HL-60 (cell line): ENCODE measurements at regions not wholly inside any gene's neighbourhood (a gene's known extent, or its start where the extent isn't known, plus 50 kb on each side); places are given as distances from the start of the nearest gene placed in this dataset.

Experiments
- CTCF ChIP-seq: IDR thresholded peaks from one replicate; pipeline ENCODE4 v1.5.1; 2011; ENCODE audit warnings: low read length, control low read depth, inconsistent platforms; ENCODE audit not compliant: insufficient read depth
- GABPA ChIP-seq: IDR thresholded peaks from 2 replicates; pipeline ENCODE4 v1.6.1; 2012; ENCODE audit warnings: low read depth
- POLR2AphosphoS5 ChIP-seq: IDR thresholded peaks from 2 replicates; pipeline ENCODE4 v1.6.1; 2012; ENCODE audit warnings: low read depth
- REST ChIP-seq: IDR thresholded peaks from 2 replicates; pipeline ENCODE4 v1.6.1; 2012; ENCODE audit warnings: low read depth; ENCODE audit not compliant: insufficient replicate concordance
- SPI1 ChIP-seq: IDR thresholded peaks from 2 replicates; pipeline ENCODE4 v1.6.1; 2012; ENCODE audit warnings: low read depth, mild to moderate bottlenecking, borderline replicate concordance

GRCh38 chr7:17441557-17441956 lies 143.1 kb downstream of the AHR start:
- TF ChIP-seq CTCF (no peak), GABPA (no peak), POLR2AphosphoS5 (no peak), REST (no peak), SPI1 (no peak)
